CD4-positive, alpha-beta T cell (primary cell): ENCODE measurements at regions not wholly inside any gene's neighbourhood (a gene's known extent, or its start where the extent isn't known, plus 50 kb on each side); places are given as distances from the start of the nearest gene placed in this dataset.
"Not testable (repeated sequence)": the region's sequence is repeated elsewhere in the genome, so short reads cannot be mapped to it uniquely, and the experiment has no call there.

Source experiments
- ATAC-seq: fragments of 200-7000 bp; cut with Tn5 transposase; one replicate; pipeline ENCODE4 v1.10.0; 2022; ENCODE audit warnings: mild to moderate bottlenecking; ENCODE audit not compliant: poor library complexity
- CTCF ChIA-PET: fragments of 350-600 bp; sonication (Branson Sonifier 250); formaldehyde crosslinking; loops from one replicate; lab custom pipeline; 2021; ENCODE audit warnings: antibody characterized with exemption, inconsistent platforms; lab: Charles Lee
- POLR2A ChIA-PET: fragments of 350-600 bp; sonication (Branson Sonifier 250); formaldehyde crosslinking; loops from one replicate; lab custom pipeline; 2021; ENCODE audit warnings: antibody characterized with exemption, inconsistent platforms; lab: Charles Lee
- DNase-seq, 14 experiments: peaks; one replicate each; pipeline ENCODE4 v3.0.0-alpha.2; 2013 to 2020; ENCODE audit warnings: mixed read lengths in 2 of 14
- H3K27ac ChIP-seq, 2 donors: one replicate each; pipeline versions ENCODE4 v1.5.1 to v1.7.0; 2013; ENCODE audit warnings: low read length in 2 of 2, low read depth in 1 of 2, mild to moderate bottlenecking in 1 of 2
- H3K27me3 ChIP-seq, 2 experiments: 1 replicate in 1 of 2; 2 replicates in 1 of 2; pipeline versions ENCODE4 v1.6.1 to v1.7.0; 2013; ENCODE audit warnings: low read length in 2 of 2, control low read depth in 1 of 2, mild to moderate bottlenecking in 1 of 2, moderate library complexity in 1 of 2; ENCODE audit not compliant: insufficient read depth in 2 of 2, control insufficient read depth in 1 of 2
- H3K36me3 ChIP-seq: one replicate; pipeline ENCODE4 v1.6.1; 2013; ENCODE audit warnings: low read length, control low read depth; ENCODE audit not compliant: insufficient read depth
- H3K4me1 ChIP-seq: one replicate; pipeline ENCODE4 v1.6.1; 2013; ENCODE audit warnings: low read length, control low read depth; ENCODE audit not compliant: insufficient read depth
- H3K4me3 ChIP-seq: one replicate; pipeline ENCODE4 v1.5.1; 2013; ENCODE audit warnings: mild to moderate bottlenecking, low read length, moderate library complexity
- H3K9me3 ChIP-seq, 2 experiments: 1 replicate in 1 of 2; 2 replicates in 1 of 2; pipeline versions ENCODE4 v1.6.1 to v1.7.0; 2013; ENCODE audit warnings: low read length in 2 of 2, mild to moderate bottlenecking in 2 of 2, control low read depth in 1 of 2, moderate library complexity in 1 of 2; ENCODE audit not compliant: control insufficient read depth in 1 of 2, insufficient read depth in 1 of 2
- H3K27ac Mint-ChIP-seq: one replicate; pipeline ENCODE4 v1.8.0; 2020; ENCODE audit warnings: mixed read lengths
- H3K27me3 Mint-ChIP-seq: one replicate; pipeline ENCODE4 v1.8.0; 2021; ENCODE audit warnings: mixed read lengths
- H3K36me3 Mint-ChIP-seq: one replicate; pipeline ENCODE4 v1.8.0; 2021; ENCODE audit warnings: low read depth, mixed read lengths
- H3K4me1 Mint-ChIP-seq: one replicate; pipeline ENCODE4 v1.8.0; 2021; ENCODE audit warnings: low read depth, mixed read lengths
- H3K4me3 Mint-ChIP-seq: one replicate; pipeline ENCODE4 v1.8.0; 2020; ENCODE audit warnings: mild to moderate bottlenecking, mixed read lengths
- H3K9me3 Mint-ChIP-seq: one replicate; pipeline ENCODE4 v1.8.0; 2020; ENCODE audit warnings: mixed read lengths
- intact Hi-C, 2 experiments: fragments of 100-400 bp; cut with DNase I in 1 of 2; cut with micrococcal nuclease in 1 of 2; formaldehyde crosslinking; loops; one replicate each; pipeline versions ENCODE4 v1.15.1 to v1.9.0; 2023 to 2025; cut with DNase I, micrococcal nuclease
- TF ChIP-seq, protein P1 (sequence below): fragments of 200-600 bp; IDR thresholded peaks from one replicate; pipeline ENCODE4 v1.8.0; 2022; ENCODE audit warnings: antibody characterized with exemption, mild to moderate bottlenecking

DNA sequence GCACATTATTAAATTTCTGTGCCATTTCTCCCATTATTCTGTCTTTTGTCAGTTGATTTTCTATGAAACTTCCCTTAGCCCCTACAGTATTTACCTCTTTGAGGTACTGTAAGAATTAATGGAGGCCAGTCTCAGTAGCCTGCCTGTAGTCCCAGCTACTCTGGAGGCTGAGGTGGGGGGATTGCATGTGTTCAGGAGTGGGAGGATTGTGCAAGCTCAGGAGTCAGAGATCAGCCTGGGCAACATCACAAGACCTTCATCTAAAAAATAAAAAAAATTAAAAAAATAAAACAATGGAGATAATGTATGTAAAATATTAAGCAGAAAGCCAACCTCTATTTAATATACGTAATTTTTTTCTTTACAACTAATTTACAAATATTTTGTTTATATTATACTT is 77.8 kb downstream of the OR2B2 start:
- Histone ChIP-seq H3K9me3 (no peaks in the 10 kb centered on the region), H3K4me1 (peaks cover 32% of the 10 kb centered on the region), H3K36me3 (no peaks in the 10 kb centered on the region), H3K4me3 (no peak overlapping the region), H3K27me3 (peaks cover 0 to 1% of the 10 kb centered on the region in 2 experiments), H3K27ac (no peak overlapping the region)
- no peak for ATAC-seq
- intact Hi-C loops: loop anchor here (10.0 kb wide), 2 partner anchors 1550 to 1710 kb away; a partner anchor contains a TSS
- ChIA-PET POLR2A (interaction anchor here (0.7 to 11.5 kb wide), 8 partner anchors 13 to 1711 kb away, joined by 3 to 1427 read pairs (median 240); a partner anchor contains a TSS), CTCF (interaction anchor here (0.9 to 5.2 kb wide), 4 partner anchors 10 to 61 kb away, joined by 3 to 34 read pairs (median 12); a partner anchor contains a TSS)
- TF ChIP-seq, protein P1, sequence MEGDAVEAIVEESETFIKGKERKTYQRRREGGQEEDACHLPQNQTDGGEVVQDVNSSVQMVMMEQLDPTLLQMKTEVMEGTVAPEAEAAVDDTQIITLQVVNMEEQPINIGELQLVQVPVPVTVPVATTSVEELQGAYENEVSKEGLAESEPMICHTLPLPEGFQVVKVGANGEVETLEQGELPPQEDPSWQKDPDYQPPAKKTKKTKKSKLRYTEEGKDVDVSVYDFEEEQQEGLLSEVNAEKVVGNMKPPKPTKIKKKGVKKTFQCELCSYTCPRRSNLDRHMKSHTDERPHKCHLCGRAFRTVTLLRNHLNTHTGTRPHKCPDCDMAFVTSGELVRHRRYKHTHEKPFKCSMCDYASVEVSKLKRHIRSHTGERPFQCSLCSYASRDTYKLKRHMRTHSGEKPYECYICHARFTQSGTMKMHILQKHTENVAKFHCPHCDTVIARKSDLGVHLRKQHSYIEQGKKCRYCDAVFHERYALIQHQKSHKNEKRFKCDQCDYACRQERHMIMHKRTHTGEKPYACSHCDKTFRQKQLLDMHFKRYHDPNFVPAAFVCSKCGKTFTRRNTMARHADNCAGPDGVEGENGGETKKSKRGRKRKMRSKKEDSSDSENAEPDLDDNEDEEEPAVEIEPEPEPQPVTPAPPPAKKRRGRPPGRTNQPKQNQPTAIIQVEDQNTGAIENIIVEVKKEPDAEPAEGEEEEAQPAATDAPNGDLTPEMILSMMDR: no peak
- Mint-ChIP-seq H3K4me1 (peaks cover 29% of the 10 kb centered on the region), H3K4me3 (peak overlapping the region; percentile 8), H3K27ac (no peak overlapping the region), H3K36me3 (peaks cover 12% of the 10 kb centered on the region), H3K27me3 (peaks cover under 1% of the 10 kb centered on the region), H3K9me3 (no peaks in the 10 kb centered on the region)
- no peak for DNase-seq

DNA sequence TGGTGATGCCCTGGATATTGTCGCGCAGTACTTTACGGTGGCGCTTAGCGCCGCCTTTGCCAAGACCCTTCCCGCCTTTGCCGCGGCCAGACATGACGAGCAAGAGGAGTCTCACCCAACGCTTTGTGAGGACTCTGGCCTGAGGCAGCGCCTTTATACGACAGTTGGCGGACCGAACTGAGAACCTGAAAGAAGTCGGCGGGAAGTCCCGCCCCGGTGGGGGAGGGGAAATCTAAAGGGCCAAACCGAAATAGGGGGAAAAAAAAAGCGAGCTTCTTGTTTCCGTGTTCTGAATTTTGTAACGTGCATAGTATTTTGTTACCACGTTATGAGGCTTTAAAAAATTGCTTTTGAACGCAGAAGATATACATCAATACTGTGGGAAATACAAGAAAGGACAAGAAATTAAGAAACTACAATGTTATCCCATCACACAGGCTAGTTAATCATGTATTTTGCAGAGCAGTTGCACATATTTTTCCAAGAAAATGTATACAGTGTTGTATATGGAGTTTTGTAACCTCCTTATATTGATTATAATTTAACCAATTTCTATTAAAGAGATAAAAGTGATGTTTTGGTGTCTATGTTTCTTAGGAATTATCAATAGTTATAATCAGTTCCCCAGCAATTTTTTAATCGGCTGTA is 80.6 kb downstream of the OR2B2 start:
- ChIA-PET CTCF (interaction anchor here (1.0 to 1.6 kb wide), 2 partner anchors 18 to 61 kb away, joined by 4 read pairs; a partner anchor contains a TSS), POLR2A (interaction anchor here (0.6 to 11.5 kb wide), 19 partner anchors 10 to 1809 kb away, joined by 3 to 1427 read pairs (median 5); a partner anchor contains a TSS)
- intact Hi-C loops: loop anchor here (2.0 to 10.0 kb wide), 3 partner anchors 17 to 1707 kb away; a partner anchor contains a TSS

DNA sequence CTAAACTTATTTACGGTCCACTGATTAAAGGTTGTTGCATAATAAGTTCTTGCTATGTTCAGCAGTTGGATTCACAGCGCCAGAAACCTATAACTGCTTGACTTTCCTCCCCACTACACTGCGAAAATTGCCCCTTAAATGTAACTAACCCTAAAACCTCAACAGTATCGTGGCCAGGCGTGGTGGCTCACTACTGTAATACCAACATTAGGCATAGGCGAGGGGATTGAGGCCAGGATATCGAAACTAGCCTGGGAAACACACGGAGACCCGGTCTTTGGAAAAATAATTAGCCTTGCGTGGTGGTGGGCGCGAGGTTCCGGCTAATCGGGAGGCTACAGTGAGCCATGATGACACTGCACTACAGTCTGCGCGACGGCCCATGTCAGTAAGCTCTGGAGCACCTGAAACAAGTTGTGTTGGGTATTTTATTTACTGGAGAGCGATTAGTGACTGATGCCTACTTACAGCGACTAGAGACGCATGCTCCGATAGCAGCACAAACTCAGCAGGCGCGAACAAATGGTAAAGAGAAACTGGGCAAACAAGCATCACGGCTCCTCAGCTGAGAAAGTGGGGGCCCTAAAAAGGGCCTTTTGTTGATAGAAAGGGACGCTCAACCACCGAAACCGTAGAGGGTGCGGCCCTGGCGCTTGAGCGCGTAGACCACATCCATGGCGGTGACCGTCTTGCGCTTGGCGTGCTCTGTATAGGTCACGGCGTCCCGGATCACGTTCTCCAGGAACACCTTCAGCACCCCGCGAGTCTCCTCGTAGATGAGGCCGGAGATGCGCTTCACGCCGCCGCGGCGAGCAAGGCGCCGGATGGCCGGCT is 81.4 kb downstream of the OR2B2 start:
- H3K4me3 ChIP-seq: peak overlapping the region; percentile 56
- H3K27ac ChIP-seq: peak overlapping the region; percentile 74 to 88
- peak in 11 of 14 experiments; percentile 21 to 82 (median 46) for DNase-seq
- H3K9me3 Mint-ChIP-seq, H3K36me3 ChIP-seq, H3K27me3 ChIP-seq, H3K27me3 Mint-ChIP-seq, H3K4me1 ChIP-seq, H3K9me3 ChIP-seq: not testable (repeated sequence)
- Mint-ChIP-seq H3K4me3 (peak overlapping the region; percentile 90), H3K36me3 (peaks cover 12% of the 10 kb centered on the region), H3K27ac (peak overlapping the region; percentile 97), H3K4me1 (peaks cover 36% of the 10 kb centered on the region)
- intact Hi-C loops: loop anchor here (2.0 to 10.0 kb wide), 3 partner anchors 16 to 1706 kb away; a partner anchor contains a TSS
- CTCF ChIA-PET: interaction anchor here (0.7 to 1.6 kb wide), 4 partner anchors 10 to 62 kb away, joined by 3 to 4 read pairs (median 4); a partner anchor contains a TSS
- POLR2A ChIA-PET: interaction anchor here (0.6 to 11.5 kb wide), 23 partner anchors 8 to 1809 kb away, joined by 3 to 1427 read pairs (median 5); a partner anchor contains a TSS
- ATAC-seq: peak; percentile 71

More for the DNA sequence above, 80.6 kb downstream of the OR2B2 start:
- not testable (repeated sequence) for H3K36me3 ChIP-seq, H3K9me3 ChIP-seq, H3K4me1 ChIP-seq, H3K27me3 Mint-ChIP-seq, H3K9me3 Mint-ChIP-seq, H3K27me3 ChIP-seq
- H3K4me3 Mint-ChIP-seq: peak overlapping the region; percentile 90
- H3K36me3 Mint-ChIP-seq: peaks cover 12% of the 10 kb centered on the region
- H3K4me1 Mint-ChIP-seq: peaks cover 35% of the 10 kb centered on the region
- H3K27ac ChIP-seq: peak overlapping the region; percentile 37 to 88
- DNase-seq: peak in 13 of 14 experiments; percentile 48 to 93 (median 64)
- peak; percentile 54 for ATAC-seq
- peak overlapping the region; percentile 56 for H3K4me3 ChIP-seq
- peak overlapping the region; percentile 97 for H3K27ac Mint-ChIP-seq
